Duodenal mucosa (tissue), 2 donors: ENCODE measurements at regions not wholly inside any gene's neighbourhood (a gene's known extent, or its start where the extent isn't known, plus 50 kb on each side); places are given as distances from the start of the nearest gene placed in this dataset.
"Not testable (repeated sequence)": the region's sequence is repeated elsewhere in the genome, so short reads cannot be mapped to it uniquely, and the experiment has no call there.

ENCODE experiments used
- H3K27ac ChIP-seq: one replicate; pipeline ENCODE4 v1.7.0; 2013; ENCODE audit warnings: low read depth, low read length
- H3K27me3 ChIP-seq, 2 donors: one replicate each; pipeline ENCODE4 v1.7.0; 2013; ENCODE audit warnings: low read length in 2 of 2, control low read depth in 1 of 2; ENCODE audit not compliant: insufficient read depth in 2 of 2, control insufficient read depth in 1 of 2
- H3K36me3 ChIP-seq, 2 donors: one replicate each; pipeline ENCODE4 v1.7.0; 2013; ENCODE audit warnings: low read length in 2 of 2, control low read depth in 1 of 2; ENCODE audit not compliant: insufficient read depth in 2 of 2, control insufficient read depth in 1 of 2
- H3K4me1 ChIP-seq, 2 donors: one replicate each; pipeline ENCODE4 v1.7.0; 2013; ENCODE audit warnings: low read length in 2 of 2, control low read depth in 1 of 2; ENCODE audit not compliant: insufficient read depth in 2 of 2, control insufficient read depth in 1 of 2
- H3K4me3 ChIP-seq, 2 donors: one replicate each; pipeline ENCODE4 v1.7.0; 2013; ENCODE audit warnings: low read length in 2 of 2, low read depth in 1 of 2
- H3K9ac ChIP-seq, 2 donors: one replicate each; pipeline ENCODE4 v1.7.0; 2013; ENCODE audit warnings: low read length in 2 of 2, low read depth in 1 of 2
- H3K9me3 ChIP-seq, 2 donors: one replicate each; pipeline ENCODE4 v1.7.0; 2013; ENCODE audit warnings: low read length in 2 of 2, control low read depth in 1 of 2; ENCODE audit not compliant: control insufficient read depth in 1 of 2

GRCh38 chr6:27585316-27585715 lies 112.4 kb upstream of the ZNF184 start:
- H3K36me3 ChIP-seq, H3K9ac ChIP-seq, H3K4me1 ChIP-seq, H3K4me3 ChIP-seq, H3K9me3 ChIP-seq, H3K27ac ChIP-seq: not testable (repeated sequence)
- peaks cover 15 to 21% of the 10 kb centered on the region in 2 donors for H3K27me3 ChIP-seq

- H3K4me1 ChIP-seq: no peaks in the 10 kb centered on the region
- H3K27me3 ChIP-seq: peaks cover 15 to 21% of the 10 kb centered on the region in 2 donors
- H3K4me3 ChIP-seq: no peak overlapping the region
- no peaks in the 10 kb centered on the region for H3K36me3 ChIP-seq
- no peaks in the 10 kb centered on the region for H3K9me3 ChIP-seq
- no peak overlapping the region for H3K27ac ChIP-seq
- no peak overlapping the region for H3K9ac ChIP-seq
Observed at GRCh38 chr6:27584326-27584725, 111.4 kb upstream of the ZNF184 start.

GRCh38 chr6:27582928-27583725 lies 110.2 kb upstream of the ZNF184 start:
- no peak overlapping the region for H3K27ac ChIP-seq
- no peaks in the 10 kb centered on the region for H3K4me1 ChIP-seq
- no peaks in the 10 kb centered on the region for H3K9me3 ChIP-seq
- H3K9ac ChIP-seq: no peak overlapping the region
- H3K36me3 ChIP-seq: no peaks in the 10 kb centered on the region
- H3K4me3 ChIP-seq: no peak overlapping the region
- H3K27me3 ChIP-seq: peaks cover 15 to 21% of the 10 kb centered on the region in 2 donors

- Histone ChIP-seq H3K27me3 (peaks cover 5 to 15% of the 10 kb centered on the region in 2 donors), H3K4me1 (no peaks in the 10 kb centered on the region)
Observed at GRCh38 chr6:27579973-27580372, 107.1 kb upstream of the ZNF184 start.

GRCh38 chr6:27577922-27578321 lies 105.0 kb upstream of the ZNF184 start:
- no peaks in the 10 kb centered on the region for H3K4me1 ChIP-seq
- H3K9me3 ChIP-seq: no peaks in the 10 kb centered on the region
- H3K27ac ChIP-seq: no peak overlapping the region
- peaks cover 0 to 5% of the 10 kb centered on the region in 2 donors for H3K27me3 ChIP-seq
- H3K4me3 ChIP-seq: no peak overlapping the region
- no peaks in the 10 kb centered on the region for H3K36me3 ChIP-seq
- H3K9ac ChIP-seq: no peak overlapping the region

More at GRCh38 chr6:27579973-27580372, 107.1 kb upstream of the ZNF184 start:
- no peak overlapping the region for H3K27ac ChIP-seq
- H3K4me3 ChIP-seq: no peak overlapping the region
- H3K9ac ChIP-seq: no peak overlapping the region
- no peaks in the 10 kb centered on the region for H3K9me3 ChIP-seq
- H3K36me3 ChIP-seq: no peaks in the 10 kb centered on the region

GRCh38 chr6:27575594-27576361 lies 102.9 kb upstream of the ZNF184 start:
- no peaks in the 10 kb centered on the region for H3K36me3 ChIP-seq
- H3K27me3 ChIP-seq: peaks cover 0 to 5% of the 10 kb centered on the region in 2 donors
- H3K4me1 ChIP-seq: no peaks in the 10 kb centered on the region
- H3K9me3 ChIP-seq: no peaks in the 10 kb centered on the region
- H3K9ac ChIP-seq: no peak overlapping the region
- H3K4me3 ChIP-seq: no peak overlapping the region
- no peak overlapping the region for H3K27ac ChIP-seq

- Histone ChIP-seq H3K36me3 (no peaks in the 10 kb centered on the region), H3K9me3 (no peaks in the 10 kb centered on the region), H3K27ac (no peak overlapping the region), H3K27me3 (peaks cover 19 to 21% of the 10 kb centered on the region in 2 donors), H3K4me3 (no peak overlapping the region), H3K9ac (no peak overlapping the region), H3K4me1 (no peaks in the 10 kb centered on the region)
Observed at GRCh38 chr6:27568226-27568897, 95.5 kb upstream of the ZNF184 start.

- Histone ChIP-seq H3K4me1 (no peaks in the 10 kb centered on the region), H3K36me3 (no peaks in the 10 kb centered on the region), H3K4me3 (no peak overlapping the region), H3K27me3 (peaks cover 24 to 26% of the 10 kb centered on the region in 2 donors), H3K9me3 (no peaks in the 10 kb centered on the region), H3K27ac (no peak overlapping the region), H3K9ac (no peak overlapping the region)
Observed at GRCh38 chr6:27565839-27566779, 93.2 kb upstream of the ZNF184 start.

GRCh38 chr6:27562027-27562410 lies 89.1 kb upstream of the ZNF184 start:
- H3K4me1 ChIP-seq: no peaks in the 10 kb centered on the region
- no peak overlapping the region for H3K4me3 ChIP-seq
- no peak overlapping the region for H3K27ac ChIP-seq
- H3K9ac ChIP-seq: no peak overlapping the region
- peaks cover 44 to 52% of the 10 kb centered on the region in 2 donors for H3K27me3 ChIP-seq
- no peaks in the 10 kb centered on the region for H3K9me3 ChIP-seq
- no peaks in the 10 kb centered on the region for H3K36me3 ChIP-seq
